ENCODE measurements at regions not wholly inside any gene's neighbourhood (a gene's known extent, or its start where the extent isn't known, plus 50 kb on each side); places are given as distances from the start of the nearest gene placed in this dataset.

- Histone ChIP-seq H3K4me3 (replicated peaks; ENCODE audit: low read depth, low read length) (no peak overlapping the region), H3K36me3 (ENCODE audit: control insufficient read depth, insufficient read depth, low read length) (no peaks in the 10 kb centered on the region), H3K27me3 (replicated peaks; ENCODE audit: control insufficient read depth, insufficient read depth, low read length) (no peaks in the 10 kb centered on the region)
- no peak for DNase-seq (ENCODE audit: extremely low read depth, insufficient read length)
- TF ChIP-seq CTCF (IDR thresholded peaks at IDR 0.05; ENCODE audit: insufficient read depth, low read length, poor library complexity, severe bottlenecking) = no peak
These were observed 95.2 kb downstream of the SYF2 start for GRCh38 chr1:25137106-25137505.

DNA sequence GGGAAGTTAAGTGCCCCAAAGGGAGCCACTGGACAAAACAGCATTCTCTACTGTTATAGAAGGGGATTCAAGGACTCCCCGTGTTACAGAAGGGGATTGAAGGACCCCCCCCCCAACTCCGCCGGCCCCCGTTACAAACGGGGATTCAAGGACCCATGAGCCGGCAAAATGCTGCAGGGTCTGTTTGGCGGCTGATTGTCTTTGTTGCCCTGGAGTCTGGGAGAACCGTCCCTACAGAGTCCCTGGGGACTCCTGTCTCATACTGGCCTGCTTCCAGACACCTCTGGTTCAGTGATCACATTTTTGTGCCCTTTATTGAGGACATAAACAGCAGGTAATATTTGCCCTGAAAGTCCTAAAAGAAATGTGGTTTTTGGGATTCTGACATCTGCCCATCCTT, 96.4 kb downstream of the SYF2 start:
- Histone ChIP-seq H3K4me3 (replicated peaks; ENCODE audit: low read depth, low read length) (no peak overlapping the region), H3K27me3 (replicated peaks; ENCODE audit: control insufficient read depth, insufficient read depth, low read length) (no peaks in the 10 kb centered on the region), H3K36me3 (ENCODE audit: control insufficient read depth, insufficient read depth, low read length) (no peaks in the 10 kb centered on the region)
- TF ChIP-seq CTCF (IDR thresholded peaks at IDR 0.05; ENCODE audit: insufficient read depth, low read length, poor library complexity, severe bottlenecking) = no peak
- DNase-seq (ENCODE audit: extremely low read depth, insufficient read length) = no peak

DNA sequence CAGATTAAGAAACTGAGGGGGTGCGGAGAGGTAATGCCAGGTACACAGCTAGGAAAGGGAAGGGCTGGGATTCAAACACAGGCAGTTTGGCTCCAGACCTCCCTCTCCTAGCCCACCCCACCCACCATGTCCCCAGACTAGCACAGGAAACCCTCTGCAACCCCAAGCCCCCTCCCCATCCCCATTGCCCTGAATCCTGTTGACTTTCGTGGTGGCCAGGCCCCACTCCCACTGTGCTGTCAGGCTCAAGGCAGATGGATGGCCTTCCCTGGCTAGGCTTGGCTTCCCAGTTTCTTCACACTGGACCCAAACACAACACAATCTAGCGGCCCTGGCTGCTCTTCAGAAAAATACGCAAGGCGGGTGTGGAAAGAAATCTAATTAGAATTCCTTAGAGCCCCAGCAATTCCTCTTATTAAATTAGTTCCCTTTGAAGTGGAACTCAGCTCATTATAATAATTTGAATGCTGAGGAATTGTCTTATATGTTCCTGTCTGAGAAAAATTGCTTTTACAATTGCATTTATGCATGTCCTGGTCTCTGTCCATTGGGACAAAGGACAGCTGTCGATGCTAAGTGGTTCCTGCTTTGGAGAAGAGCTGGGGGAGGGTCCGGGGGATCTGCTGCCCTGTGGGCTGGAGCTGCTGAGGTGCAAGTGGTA, 97.4 kb downstream of the SYF2 start:
- no peak overlapping the region for H3K4me3 ChIP-seq (replicated peaks; ENCODE audit: low read depth, low read length)
- TF ChIP-seq CTCF (IDR thresholded peaks at IDR 0.05; ENCODE audit: insufficient read depth, low read length, poor library complexity, severe bottlenecking) = no peak
- H3K36me3 ChIP-seq (ENCODE audit: control insufficient read depth, insufficient read depth, low read length) = no peaks in the 10 kb centered on the region
- DNase-seq (ENCODE audit: extremely low read depth, insufficient read length) = no peak
- no peaks in the 10 kb centered on the region for H3K27me3 ChIP-seq (replicated peaks; ENCODE audit: control insufficient read depth, insufficient read depth, low read length)

DNA sequence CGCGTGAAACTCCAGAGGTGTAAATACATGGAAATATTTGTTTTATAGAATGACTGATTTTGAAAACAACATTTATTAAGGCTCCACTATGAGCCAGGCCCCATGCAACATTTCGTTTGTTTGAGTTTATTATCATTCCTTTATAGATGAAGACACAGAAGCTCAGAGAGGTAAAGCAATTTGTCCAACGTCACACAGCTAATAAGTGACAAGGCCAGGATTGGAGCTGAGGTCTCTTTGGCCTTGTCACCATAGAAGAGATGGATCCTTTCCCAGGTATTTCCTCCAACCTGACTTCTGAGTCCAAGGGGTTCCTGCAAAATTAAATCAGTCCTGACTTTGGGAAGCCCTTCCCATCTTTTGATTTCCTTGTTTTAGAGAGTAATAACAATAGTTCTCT, 98.0 kb downstream of the SYF2 start:
- Histone ChIP-seq H3K27me3 (replicated peaks; ENCODE audit: control insufficient read depth, insufficient read depth, low read length) (no peaks in the 10 kb centered on the region), H3K4me3 (replicated peaks; ENCODE audit: low read depth, low read length) (no peak overlapping the region), H3K36me3 (ENCODE audit: control insufficient read depth, insufficient read depth, low read length) (no peaks in the 10 kb centered on the region)
- TF ChIP-seq CTCF (IDR thresholded peaks at IDR 0.05; ENCODE audit: insufficient read depth, low read length, poor library complexity, severe bottlenecking) = no peak
- DNase-seq (ENCODE audit: extremely low read depth, insufficient read length) = no peak

GRCh38 chr1:25131794-25132193, 100.5 kb downstream of the SYF2 start:
- TF ChIP-seq CTCF (IDR thresholded peaks at IDR 0.05; ENCODE audit: insufficient read depth, low read length, poor library complexity, severe bottlenecking) = no peak
- H3K4me3 ChIP-seq (replicated peaks; ENCODE audit: low read depth, low read length) = no peak overlapping the region
- H3K27me3 ChIP-seq (replicated peaks; ENCODE audit: control insufficient read depth, insufficient read depth, low read length) = no peaks in the 10 kb centered on the region
- DNase-seq (ENCODE audit: extremely low read depth, insufficient read length) = no peak
- H3K36me3 ChIP-seq (ENCODE audit: control insufficient read depth, insufficient read depth, low read length) = no peaks in the 10 kb centered on the region

DNA sequence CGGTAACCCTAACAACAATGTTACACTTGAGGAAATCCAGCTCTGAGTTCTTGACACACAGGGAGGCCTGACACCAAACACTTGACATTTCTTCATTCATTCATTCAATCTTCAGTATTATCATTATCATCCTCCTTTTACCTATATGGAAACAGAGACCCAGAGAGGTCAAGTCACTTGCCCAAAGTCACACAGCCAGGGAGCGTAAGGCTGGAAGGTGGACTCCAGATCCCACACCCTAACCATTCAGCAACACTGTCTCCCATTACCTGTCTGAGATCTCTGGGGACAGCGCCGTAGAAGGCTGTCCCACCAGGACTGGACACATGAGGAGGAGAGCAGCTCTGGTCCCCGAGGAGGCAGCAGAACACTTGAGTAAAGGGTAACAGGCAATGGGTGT, 101.4 kb downstream of the SYF2 start:
- DNase-seq (ENCODE audit: extremely low read depth, insufficient read length) = no peak
- H3K4me3 ChIP-seq (replicated peaks; ENCODE audit: low read depth, low read length) = no peak overlapping the region
- no peak for TF ChIP-seq CTCF (IDR thresholded peaks at IDR 0.05; ENCODE audit: insufficient read depth, low read length, poor library complexity, severe bottlenecking)

More for the DNA sequence above, 101.4 kb downstream of the SYF2 start:
- H3K36me3 ChIP-seq (ENCODE audit: control insufficient read depth, insufficient read depth, low read length) = no peaks in the 10 kb centered on the region
- H3K27me3 ChIP-seq (replicated peaks; ENCODE audit: control insufficient read depth, insufficient read depth, low read length) = no peaks in the 10 kb centered on the region
